ENCODE measurements at regions not wholly inside any gene's neighbourhood (a gene's known extent, or its start where the extent isn't known, plus 50 kb on each side); places are given as distances from the start of the nearest gene placed in this dataset.

DNA sequence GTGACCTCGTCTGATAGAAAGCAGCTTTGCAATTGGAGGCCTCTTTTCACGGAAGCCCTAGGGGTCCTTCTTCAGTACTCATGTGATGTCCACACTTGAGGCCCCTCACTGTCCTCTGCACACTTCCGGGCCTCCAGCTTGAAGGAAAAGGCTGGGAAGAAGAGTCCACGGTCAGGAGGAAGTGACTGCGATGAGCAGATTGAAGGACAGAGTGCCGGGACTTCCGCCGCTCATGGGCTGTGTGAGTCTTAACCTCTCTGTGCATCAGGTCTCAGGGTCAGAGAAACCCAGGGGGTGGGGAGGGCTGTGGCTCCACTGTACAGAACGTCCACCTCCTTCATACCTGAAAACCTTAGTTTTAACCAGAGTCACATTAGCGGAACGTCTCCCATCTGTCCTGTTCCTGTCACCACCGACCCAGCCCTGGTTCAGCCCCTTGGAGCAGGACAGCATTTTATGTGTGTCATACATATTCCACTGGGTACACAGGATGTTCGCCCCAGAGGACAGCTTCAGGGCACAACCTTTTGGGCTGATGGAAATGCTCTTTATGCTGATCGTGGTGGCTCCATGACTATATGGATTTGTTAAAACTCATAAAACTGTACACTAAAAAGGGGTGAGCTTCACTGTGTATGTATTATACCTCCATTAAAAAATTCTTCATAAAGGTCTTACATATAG lies 51.0 kb upstream of the SORCS2 start:
- no peak overlapping the region for H3K4me3 ChIP-seq
- intact Hi-C loops (cut with DNase I): no loop called here
- no peaks in the 10 kb centered on the region for H3K27me3 ChIP-seq (replicated peaks; ENCODE audit: insufficient read depth)
- TF ChIP-seq POLR2AphosphoS5 (IDR thresholded peaks at IDR 0.05) (no peak), POLR2A (IDR thresholded peaks at IDR 0.05) (no peak)
- 83% methylated on average over 14 of the region's 14 CpGs for whole genome bisulfite sequencing
- no peaks in the 10 kb centered on the region for H3K4me1 ChIP-seq (replicated peaks)
- H3K9me3 ChIP-seq: no peaks in the 10 kb centered on the region
- H3K36me3 ChIP-seq: no peaks in the 10 kb centered on the region
- DNase-seq (ENCODE audit: low spot score): no peak
- no peak overlapping the region for H3K27ac ChIP-seq

DNA sequence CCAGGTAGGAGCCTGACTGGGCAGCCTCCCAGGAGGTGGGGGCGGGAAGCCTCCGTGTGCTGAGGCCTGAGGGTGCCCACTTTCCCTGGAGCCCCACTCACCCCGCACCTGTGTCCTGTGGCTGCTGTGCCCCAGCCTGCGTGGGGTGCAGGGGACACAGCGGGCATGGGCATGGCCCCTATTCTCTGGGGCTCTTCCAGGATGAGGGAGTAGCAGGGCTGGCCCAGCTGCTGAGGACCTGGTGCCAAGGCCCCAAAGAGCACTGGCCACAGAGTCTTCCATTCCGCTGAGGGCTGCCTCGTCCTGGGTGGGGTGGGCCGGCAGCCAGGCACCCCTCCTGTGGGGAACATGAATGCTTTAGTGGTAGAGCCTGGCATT lies 51.7 kb upstream of the SORCS2 start:
- no peak overlapping the region for H3K4me3 ChIP-seq
- no peak for DNase-seq (ENCODE audit: low spot score)
- no peak overlapping the region for H3K27ac ChIP-seq
- no peaks in the 10 kb centered on the region for H3K9me3 ChIP-seq
- H3K27me3 ChIP-seq (replicated peaks; ENCODE audit: insufficient read depth): no peaks in the 10 kb centered on the region
- WGBS: 93% methylated on average over 5 of the region's 8 CpGs
- no peaks in the 10 kb centered on the region for H3K36me3 ChIP-seq
- TF ChIP-seq, protein P1, sequence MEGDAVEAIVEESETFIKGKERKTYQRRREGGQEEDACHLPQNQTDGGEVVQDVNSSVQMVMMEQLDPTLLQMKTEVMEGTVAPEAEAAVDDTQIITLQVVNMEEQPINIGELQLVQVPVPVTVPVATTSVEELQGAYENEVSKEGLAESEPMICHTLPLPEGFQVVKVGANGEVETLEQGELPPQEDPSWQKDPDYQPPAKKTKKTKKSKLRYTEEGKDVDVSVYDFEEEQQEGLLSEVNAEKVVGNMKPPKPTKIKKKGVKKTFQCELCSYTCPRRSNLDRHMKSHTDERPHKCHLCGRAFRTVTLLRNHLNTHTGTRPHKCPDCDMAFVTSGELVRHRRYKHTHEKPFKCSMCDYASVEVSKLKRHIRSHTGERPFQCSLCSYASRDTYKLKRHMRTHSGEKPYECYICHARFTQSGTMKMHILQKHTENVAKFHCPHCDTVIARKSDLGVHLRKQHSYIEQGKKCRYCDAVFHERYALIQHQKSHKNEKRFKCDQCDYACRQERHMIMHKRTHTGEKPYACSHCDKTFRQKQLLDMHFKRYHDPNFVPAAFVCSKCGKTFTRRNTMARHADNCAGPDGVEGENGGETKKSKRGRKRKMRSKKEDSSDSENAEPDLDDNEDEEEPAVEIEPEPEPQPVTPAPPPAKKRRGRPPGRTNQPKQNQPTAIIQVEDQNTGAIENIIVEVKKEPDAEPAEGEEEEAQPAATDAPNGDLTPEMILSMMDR (IDR thresholded peaks at IDR 0.05): no peak
- TF ChIP-seq POLR2A (IDR thresholded peaks at IDR 0.05): no peak
- no peak for TF ChIP-seq POLR2AphosphoS5 (IDR thresholded peaks at IDR 0.05)
- no peaks in the 10 kb centered on the region for H3K4me1 ChIP-seq (replicated peaks)
- intact Hi-C loops (cut with DNase I): no loop called here

DNA sequence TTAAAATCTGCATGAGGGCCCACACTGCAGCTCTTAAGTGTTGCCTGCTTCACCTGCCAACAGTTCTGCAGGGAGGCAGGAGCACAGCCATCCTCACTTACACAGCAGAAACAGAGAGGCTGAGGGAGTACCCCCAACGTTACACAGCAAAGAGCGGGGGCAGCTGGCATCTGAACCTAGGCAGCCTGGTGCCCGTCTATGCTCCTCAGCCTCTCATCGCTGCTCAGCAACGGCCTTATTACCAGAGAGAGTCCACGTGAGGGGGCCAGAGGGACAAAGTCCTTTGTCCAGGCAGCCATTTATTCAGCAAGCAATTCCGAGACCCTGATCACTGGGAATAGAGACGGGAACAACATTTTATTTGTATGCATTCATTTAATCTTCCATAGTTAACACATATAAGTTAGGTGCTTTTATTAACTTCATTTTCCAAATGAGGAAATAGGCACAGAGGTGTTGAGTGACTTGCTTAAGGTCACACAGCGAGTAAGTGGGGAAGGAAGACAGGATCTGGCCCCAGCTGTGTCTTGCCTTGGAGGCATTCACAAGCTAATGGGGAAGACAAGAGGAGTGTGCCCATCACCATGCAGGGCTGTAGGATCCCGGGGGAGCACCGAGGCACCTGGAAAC lies 52.2 kb upstream of the SORCS2 start:
- H3K9me3 ChIP-seq: no peaks in the 10 kb centered on the region
- H3K27me3 ChIP-seq (replicated peaks; ENCODE audit: insufficient read depth): no peaks in the 10 kb centered on the region
- no peaks in the 10 kb centered on the region for H3K4me1 ChIP-seq (replicated peaks)
- no peak overlapping the region for H3K4me3 ChIP-seq
- TF ChIP-seq POLR2A (IDR thresholded peaks at IDR 0.05) (no peak), POLR2AphosphoS5 (IDR thresholded peaks at IDR 0.05) (no peak)
- TF ChIP-seq, protein P1 (IDR thresholded peaks at IDR 0.05): no peak
- H3K27ac ChIP-seq: no peak overlapping the region
- intact Hi-C loops (cut with DNase I): no loop called here
- DNase-seq (ENCODE audit: low spot score): no peak
- no peaks in the 10 kb centered on the region for H3K36me3 ChIP-seq
- WGBS: 85% methylated on average over 11 of the region's 11 CpGs

DNA sequence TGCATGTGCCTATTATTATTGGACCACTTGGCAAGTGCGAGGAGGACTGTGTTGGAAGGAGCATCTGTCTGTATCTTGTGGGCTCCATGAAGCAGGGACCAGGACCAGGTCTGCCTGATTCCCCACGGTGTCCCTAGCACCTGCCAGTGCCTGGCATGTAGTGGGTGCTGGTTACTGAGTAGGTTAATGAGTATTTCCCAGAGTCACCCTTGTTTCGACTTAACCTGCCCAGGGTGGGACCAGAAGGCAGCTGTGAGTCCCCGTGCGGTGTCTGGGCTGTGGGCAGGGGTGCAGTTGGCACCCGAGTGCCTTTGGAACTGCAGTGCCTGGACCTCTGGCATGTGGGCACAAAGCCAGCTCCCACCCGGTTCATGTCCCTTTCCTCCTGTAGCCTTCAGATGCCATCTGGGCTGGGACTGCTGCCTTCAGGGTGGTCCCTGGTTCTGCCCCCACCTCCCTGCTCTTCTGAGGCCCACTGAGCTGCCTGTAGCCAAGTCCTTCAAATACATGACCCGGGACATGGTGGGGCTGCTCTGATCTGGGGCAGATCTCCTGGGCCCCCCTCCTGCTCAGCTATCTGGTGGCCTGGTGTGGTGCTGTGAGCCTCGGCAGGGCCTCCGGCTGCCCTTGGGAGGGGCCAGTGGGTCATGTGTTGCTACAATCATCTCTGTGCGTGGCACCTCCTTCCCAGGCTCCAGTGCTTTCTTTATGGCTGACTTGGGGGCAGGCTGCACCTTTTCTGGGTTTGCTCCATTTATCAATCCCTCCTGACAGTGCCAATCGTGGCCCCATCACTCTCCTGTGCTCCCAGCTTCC lies 53.0 kb upstream of the SORCS2 start:
- TF ChIP-seq POLR2AphosphoS5 (IDR thresholded peaks at IDR 0.05): no peak
- TF ChIP-seq POLR2A (IDR thresholded peaks at IDR 0.05): no peak
- TF ChIP-seq, protein P1 (IDR thresholded peaks at IDR 0.05): no peak
- Histone ChIP-seq H3K4me3 (no peak overlapping the region), H3K36me3 (no peaks in the 10 kb centered on the region), H3K27ac (no peak overlapping the region), H3K4me1 (replicated peaks) (no peaks in the 10 kb centered on the region), H3K9me3 (no peaks in the 10 kb centered on the region), H3K27me3 (replicated peaks; ENCODE audit: insufficient read depth) (no peaks in the 10 kb centered on the region)
- intact Hi-C loops (cut with DNase I): no loop called here
- 67% methylated on average over 12 of the region's 12 CpGs for WGBS
- no peak for DNase-seq (ENCODE audit: low spot score)

Measured in prostate gland (tissue), 2 donors.